ENCODE measurements at regions not wholly inside any gene's neighbourhood (a gene's known extent, or its start where the extent isn't known, plus 50 kb on each side); places are given as distances from the start of the nearest gene placed in this dataset.

DNA sequence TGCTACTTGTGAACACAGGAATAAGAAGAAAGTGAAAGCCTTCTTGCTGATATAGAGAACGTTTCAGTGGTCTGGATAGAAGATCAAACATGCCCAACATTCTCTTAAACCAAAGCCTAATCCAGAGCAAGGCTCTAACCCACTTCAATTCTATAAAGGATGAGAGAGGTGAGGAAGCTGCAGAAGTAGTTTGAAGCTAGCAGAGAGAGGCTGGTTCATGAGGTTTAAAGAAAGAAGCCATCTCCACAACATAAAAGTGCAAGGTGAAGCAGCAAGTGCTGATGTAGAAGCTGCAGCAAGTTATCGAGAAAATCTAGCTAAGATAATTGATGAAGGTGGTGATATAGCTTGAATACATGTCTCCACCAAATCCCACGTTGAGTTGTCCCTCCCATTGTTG lies 383.3 kb upstream of the ASIC2 start:
- no peak for DNase-seq (ENCODE audit: low spot score)
- TF ChIP-seq, protein P1, sequence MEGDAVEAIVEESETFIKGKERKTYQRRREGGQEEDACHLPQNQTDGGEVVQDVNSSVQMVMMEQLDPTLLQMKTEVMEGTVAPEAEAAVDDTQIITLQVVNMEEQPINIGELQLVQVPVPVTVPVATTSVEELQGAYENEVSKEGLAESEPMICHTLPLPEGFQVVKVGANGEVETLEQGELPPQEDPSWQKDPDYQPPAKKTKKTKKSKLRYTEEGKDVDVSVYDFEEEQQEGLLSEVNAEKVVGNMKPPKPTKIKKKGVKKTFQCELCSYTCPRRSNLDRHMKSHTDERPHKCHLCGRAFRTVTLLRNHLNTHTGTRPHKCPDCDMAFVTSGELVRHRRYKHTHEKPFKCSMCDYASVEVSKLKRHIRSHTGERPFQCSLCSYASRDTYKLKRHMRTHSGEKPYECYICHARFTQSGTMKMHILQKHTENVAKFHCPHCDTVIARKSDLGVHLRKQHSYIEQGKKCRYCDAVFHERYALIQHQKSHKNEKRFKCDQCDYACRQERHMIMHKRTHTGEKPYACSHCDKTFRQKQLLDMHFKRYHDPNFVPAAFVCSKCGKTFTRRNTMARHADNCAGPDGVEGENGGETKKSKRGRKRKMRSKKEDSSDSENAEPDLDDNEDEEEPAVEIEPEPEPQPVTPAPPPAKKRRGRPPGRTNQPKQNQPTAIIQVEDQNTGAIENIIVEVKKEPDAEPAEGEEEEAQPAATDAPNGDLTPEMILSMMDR (IDR thresholded peaks at IDR 0.05; ENCODE audit: extremely low read depth, missing control alignments) = no peak

DNA sequence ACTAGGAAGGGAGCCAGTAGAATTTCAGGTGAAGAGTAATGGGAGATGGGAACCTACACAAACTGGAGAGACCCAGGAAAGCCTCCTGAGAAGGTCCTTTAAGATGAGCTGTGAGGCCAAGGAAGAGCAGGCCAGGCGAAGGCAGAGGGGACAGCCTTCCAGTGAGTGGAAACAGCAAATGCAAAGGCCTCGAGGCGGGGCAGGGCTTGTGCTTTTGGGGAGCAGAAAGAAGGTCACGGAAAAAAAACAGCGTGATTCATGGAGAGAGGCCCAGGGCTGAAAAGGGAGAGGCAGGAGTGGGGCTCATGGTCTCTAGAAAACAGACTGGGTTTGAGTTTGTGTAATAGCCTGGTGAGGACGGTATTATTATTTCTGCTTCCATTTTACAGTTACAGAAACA lies 386.5 kb upstream of the ASIC2 start:
- DNase-seq (ENCODE audit: low spot score) = no peak
- TF ChIP-seq, protein P1 (IDR thresholded peaks at IDR 0.05; ENCODE audit: extremely low read depth, missing control alignments) = no peak

DNA sequence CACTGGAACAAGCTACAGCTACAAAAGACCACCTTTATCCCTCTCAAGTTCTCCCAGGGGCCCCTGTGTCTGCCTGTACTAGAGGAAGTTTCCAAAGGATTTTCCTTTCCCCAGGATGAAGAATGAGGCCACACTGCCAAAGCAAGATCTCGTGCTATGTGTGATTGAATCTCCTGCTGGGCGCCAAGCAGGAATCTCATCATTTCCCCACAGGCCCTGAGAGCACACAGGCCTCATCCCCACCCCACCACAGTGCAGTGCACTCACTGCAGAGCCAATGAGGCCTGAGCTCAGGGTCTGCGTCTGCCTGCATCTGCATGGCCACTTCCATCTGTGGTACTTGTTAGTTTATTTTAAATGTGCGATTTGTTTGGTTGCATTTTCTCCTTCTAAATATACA lies 387.4 kb upstream of the ASIC2 start:
- TF ChIP-seq, protein P1 (IDR thresholded peaks at IDR 0.05; ENCODE audit: extremely low read depth, missing control alignments) = no peak
- no peak for DNase-seq (ENCODE audit: low spot score)

DNA sequence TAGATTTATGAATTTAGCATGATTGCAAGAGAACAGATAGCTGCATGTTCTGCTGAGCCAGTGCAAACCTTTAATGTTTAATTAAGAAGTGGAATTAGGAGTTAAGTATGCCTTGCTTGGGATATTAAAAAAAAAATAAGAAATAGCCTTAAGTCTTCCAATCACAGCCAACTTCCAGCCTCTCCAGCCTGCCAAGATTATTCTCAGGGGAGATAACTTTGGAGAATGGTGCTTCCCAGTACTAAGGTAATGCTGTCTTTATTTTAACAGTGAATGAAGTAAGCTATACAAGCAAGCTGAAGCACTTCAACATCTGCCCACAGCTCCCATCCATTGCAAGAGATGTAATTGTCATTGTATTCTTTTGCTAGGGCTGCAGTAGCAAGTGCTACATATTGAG lies 389.5 kb upstream of the ASIC2 start:
- TF ChIP-seq, protein P1 (IDR thresholded peaks at IDR 0.05; ENCODE audit: extremely low read depth, missing control alignments) = no peak
- DNase-seq (ENCODE audit: low spot score) = no peak

DNA sequence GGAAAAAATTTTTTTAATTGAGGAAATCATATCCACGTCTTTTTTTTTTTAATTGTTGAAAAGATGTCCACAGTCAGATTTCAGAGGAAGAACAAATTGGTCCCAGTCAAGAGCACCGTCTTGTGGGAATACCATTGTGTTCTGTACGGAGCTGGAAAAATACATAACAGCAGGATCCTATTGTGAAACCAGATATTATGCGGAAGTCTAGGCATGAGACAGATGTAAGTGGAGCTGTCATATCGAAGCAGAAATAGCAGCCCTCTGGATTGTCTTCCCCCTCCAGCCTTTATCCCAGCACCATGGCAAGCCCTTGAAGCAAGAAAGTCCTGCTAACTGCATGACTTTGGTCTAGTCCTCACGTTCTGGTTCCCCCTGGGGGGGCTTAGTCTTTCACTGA lies 391.6 kb upstream of the ASIC2 start:
- TF ChIP-seq, protein P1 (IDR thresholded peaks at IDR 0.05; ENCODE audit: extremely low read depth, missing control alignments) = no peak
- no peak for DNase-seq (ENCODE audit: low spot score)

DNA sequence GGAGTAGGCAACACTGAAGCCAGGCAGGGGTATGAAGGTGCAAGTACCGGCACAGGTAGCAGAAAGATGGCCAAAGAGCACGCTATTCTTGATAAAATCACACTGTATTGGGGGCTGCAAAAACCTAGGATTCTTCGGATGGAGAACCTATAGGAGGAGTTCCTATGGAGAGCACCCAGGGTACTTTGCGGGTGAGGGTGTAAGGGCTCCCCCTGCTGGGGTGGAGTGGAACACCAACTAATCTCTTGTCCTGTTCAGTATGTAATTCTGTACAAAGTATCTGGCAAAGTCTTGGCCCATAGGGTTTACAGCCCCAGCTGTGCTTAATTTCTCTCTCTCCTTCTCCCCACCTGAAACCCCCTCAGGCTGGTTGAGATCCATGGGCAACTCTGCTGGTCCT lies 393.1 kb upstream of the ASIC2 start:
- TF ChIP-seq, protein P1 (IDR thresholded peaks at IDR 0.05; ENCODE audit: extremely low read depth, missing control alignments) = peak; percentile 22
- peak; percentile 32 for DNase-seq (ENCODE audit: low spot score)

DNA sequence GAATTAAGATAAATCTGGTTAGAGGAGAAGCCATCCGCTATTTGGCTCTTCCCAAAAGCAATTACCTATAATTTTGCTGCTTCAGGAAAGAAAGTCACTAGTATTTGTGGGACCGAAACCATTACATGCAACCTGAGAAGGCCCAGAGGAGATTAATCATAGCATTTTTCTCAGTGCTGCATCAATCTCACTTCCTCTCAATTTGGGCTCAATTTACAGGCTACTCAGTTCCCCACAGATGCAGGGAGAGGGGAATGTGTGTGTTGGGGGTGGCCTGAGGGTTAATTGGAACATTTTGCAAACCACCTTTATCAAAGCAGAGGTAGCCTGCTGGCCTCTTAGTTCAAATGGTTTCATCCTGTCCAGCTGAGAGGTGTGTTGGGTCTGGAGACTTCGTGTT lies 394.7 kb upstream of the ASIC2 start:
- TF ChIP-seq, protein P1 (IDR thresholded peaks at IDR 0.05; ENCODE audit: extremely low read depth, missing control alignments) = no peak
- no peak for DNase-seq (ENCODE audit: low spot score)
